Left ventricle myocardium inferior (tissue), 1 donor: ENCODE measurements at regions not wholly inside any gene's neighbourhood (a gene's known extent, or its start where the extent isn't known, plus 50 kb on each side); places are given as distances from the start of the nearest gene placed in this dataset.

ENCODE experiments used
- DNase-seq: peaks from one replicate; pipeline ENCODE4 v3.0.0-alpha.2; 2020
- H3K27ac ChIP-seq: fragments of 200-600 bp; replicated peaks from 2 replicates; pipeline ENCODE4 v1.8.0; 2021
- H3K27me3 ChIP-seq: fragments of 200-600 bp; 2 replicates; pipeline ENCODE4 v1.8.0; 2021; ENCODE audit warnings: low read depth
- H3K36me3 ChIP-seq: fragments of 200-600 bp; 2 replicates; pipeline ENCODE4 v1.8.0; 2021
- H3K4me1 ChIP-seq: fragments of 200-600 bp; 2 replicates; pipeline ENCODE4 v1.8.0; 2021
- H3K4me3 ChIP-seq: fragments of 200-600 bp; 2 replicates; pipeline ENCODE4 v1.8.0; 2021; ENCODE audit warnings: mild to moderate bottlenecking, moderate library complexity
- H3K9me3 ChIP-seq: fragments of 200-600 bp; replicated peaks from 2 replicates; pipeline ENCODE4 v1.8.0; 2021
- intact Hi-C: fragments of 100-400 bp; cut with micrococcal nuclease; formaldehyde crosslinking; loops from one replicate; pipeline ENCODE4 v1.11.0; 2022
- TF ChIP-seq, protein P1 (sequence below): fragments of 200-600 bp; IDR thresholded peaks from 2 replicates; pipeline ENCODE4 v1.8.0; 2021; ENCODE audit warnings: antibody characterized with exemption, mild to moderate bottlenecking, borderline replicate concordance
- donor health status: DM: no; HTN: yes; CAD: no; lungs with severe emphysema.

DNA sequence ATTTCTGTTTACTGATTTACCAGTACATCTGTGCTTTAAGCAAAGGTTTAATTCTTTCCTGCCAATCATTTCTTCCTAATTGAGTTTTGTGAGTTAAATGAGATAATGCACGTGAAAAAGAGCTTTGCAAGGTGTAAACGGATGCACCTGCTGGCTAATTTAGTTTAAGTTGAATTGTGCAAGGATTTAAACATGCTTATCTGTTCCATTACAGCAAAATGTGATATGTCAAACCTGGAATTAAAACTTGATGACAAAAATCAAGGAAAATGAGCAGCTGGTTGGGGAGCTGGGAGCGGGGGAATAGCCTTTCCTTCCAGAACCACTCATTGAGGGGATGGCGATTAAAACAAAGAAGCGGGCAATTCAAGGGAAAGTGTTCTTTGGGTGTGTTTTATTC is 155.0 kb upstream of the CTTNBP2 start:
- no peak overlapping the region for H3K4me3 ChIP-seq
- no peaks in the 10 kb centered on the region for H3K9me3 ChIP-seq
- H3K36me3 ChIP-seq: no peaks in the 10 kb centered on the region
- intact Hi-C loops: no loop called here
- TF ChIP-seq, protein P1, sequence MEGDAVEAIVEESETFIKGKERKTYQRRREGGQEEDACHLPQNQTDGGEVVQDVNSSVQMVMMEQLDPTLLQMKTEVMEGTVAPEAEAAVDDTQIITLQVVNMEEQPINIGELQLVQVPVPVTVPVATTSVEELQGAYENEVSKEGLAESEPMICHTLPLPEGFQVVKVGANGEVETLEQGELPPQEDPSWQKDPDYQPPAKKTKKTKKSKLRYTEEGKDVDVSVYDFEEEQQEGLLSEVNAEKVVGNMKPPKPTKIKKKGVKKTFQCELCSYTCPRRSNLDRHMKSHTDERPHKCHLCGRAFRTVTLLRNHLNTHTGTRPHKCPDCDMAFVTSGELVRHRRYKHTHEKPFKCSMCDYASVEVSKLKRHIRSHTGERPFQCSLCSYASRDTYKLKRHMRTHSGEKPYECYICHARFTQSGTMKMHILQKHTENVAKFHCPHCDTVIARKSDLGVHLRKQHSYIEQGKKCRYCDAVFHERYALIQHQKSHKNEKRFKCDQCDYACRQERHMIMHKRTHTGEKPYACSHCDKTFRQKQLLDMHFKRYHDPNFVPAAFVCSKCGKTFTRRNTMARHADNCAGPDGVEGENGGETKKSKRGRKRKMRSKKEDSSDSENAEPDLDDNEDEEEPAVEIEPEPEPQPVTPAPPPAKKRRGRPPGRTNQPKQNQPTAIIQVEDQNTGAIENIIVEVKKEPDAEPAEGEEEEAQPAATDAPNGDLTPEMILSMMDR: no peak
- H3K27ac ChIP-seq: no peak overlapping the region
- H3K4me1 ChIP-seq: no peaks in the 10 kb centered on the region
- no peaks in the 10 kb centered on the region for H3K27me3 ChIP-seq
- DNase-seq: no peak

DNA sequence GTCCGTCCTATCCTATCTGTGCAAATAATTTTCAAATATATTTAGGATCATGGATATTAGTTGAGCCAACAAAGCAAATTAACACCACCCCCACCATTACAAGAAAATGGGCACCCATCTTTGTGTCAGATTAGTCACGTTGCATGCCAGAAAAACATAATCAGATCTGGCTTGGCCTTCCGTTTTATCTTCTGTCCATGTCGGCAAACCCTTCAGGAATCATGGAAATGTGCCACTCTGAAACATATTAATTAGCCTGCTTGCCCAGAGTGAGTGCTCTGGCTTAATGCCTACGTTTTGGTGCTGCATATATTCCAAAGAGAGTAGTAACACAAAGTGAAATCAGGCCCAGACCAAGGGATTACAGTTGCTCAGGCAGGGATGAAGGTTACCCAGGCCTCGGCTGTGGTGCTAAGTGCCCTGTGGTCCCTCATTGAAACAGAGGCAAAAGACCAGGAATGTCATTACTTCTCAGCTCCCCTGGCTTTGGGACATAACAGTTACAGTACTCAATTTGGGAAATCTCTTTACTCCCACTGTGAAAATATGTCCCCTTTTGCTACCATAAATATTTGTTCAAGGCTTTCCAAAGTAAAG is 154.0 kb upstream of the LSM8 start:
- H3K36me3 ChIP-seq: no peaks in the 10 kb centered on the region
- TF ChIP-seq, protein P1: no peak
- H3K27me3 ChIP-seq: peaks cover 5% of the 10 kb centered on the region
- H3K27ac ChIP-seq: no peak overlapping the region
- no peak overlapping the region for H3K4me3 ChIP-seq
- no peaks in the 10 kb centered on the region for H3K4me1 ChIP-seq
- intact Hi-C loops: no loop called here
- DNase-seq: no peak
- no peaks in the 10 kb centered on the region for H3K9me3 ChIP-seq

DNA sequence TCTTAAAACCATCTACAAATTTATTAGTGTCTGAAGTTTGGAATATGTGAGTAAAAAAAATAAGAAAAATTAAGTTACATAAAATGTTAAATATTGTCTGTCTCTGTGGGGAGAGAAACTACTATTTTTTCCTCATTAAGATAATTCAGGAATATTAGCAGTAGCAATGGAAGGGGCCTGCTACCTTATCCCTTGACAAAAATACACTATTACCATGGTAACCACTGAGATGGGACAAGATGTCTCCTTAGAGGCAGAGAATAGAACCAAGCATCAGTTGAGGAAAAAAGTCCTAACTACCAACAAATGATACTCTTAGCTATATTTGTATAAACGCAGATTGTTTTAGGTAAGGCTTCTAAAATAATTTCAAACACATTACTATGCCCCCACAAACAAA is 150.7 kb upstream of the LSM8 start:
- no peak for DNase-seq
- H3K4me3 ChIP-seq: no peak overlapping the region
- TF ChIP-seq, protein P1: no peak
- H3K27ac ChIP-seq: no peak overlapping the region
- H3K27me3 ChIP-seq: peaks cover 9% of the 10 kb centered on the region
- no peaks in the 10 kb centered on the region for H3K4me1 ChIP-seq
- H3K36me3 ChIP-seq: no peaks in the 10 kb centered on the region
- no peaks in the 10 kb centered on the region for H3K9me3 ChIP-seq
- intact Hi-C loops: no loop called here

DNA sequence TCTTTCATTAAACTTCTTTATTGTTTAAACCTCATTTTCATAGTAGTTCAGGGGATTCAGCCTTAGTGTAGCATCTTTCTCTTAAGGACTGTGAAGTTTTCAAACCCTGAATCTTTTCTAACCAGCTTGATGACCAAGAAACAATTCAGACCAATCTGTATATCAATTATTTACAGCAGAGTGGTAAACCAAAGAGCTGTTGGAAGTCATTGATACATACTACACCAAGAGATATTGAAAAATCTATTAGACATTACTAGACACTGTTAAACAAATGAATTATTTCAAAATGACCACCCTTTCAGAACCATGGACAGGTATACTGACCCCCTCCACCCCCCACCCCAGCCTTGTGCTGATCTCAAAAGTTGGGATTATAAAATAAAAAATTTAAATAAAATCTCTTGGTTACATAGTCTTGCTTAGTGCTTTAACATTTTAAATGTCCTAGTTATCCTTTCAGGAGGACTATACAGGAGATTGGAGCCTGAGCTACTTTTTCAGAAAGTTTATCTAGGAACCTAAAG is 143.9 kb upstream of the LSM8 start:
- intact Hi-C loops: no loop called here
- H3K27me3 ChIP-seq: peaks cover 2% of the 10 kb centered on the region
- no peaks in the 10 kb centered on the region for H3K4me1 ChIP-seq
- H3K4me3 ChIP-seq: no peak overlapping the region
- TF ChIP-seq, protein P1: no peak
- DNase-seq: no peak
- no peak overlapping the region for H3K27ac ChIP-seq
- no peaks in the 10 kb centered on the region for H3K36me3 ChIP-seq
- no peaks in the 10 kb centered on the region for H3K9me3 ChIP-seq

DNA sequence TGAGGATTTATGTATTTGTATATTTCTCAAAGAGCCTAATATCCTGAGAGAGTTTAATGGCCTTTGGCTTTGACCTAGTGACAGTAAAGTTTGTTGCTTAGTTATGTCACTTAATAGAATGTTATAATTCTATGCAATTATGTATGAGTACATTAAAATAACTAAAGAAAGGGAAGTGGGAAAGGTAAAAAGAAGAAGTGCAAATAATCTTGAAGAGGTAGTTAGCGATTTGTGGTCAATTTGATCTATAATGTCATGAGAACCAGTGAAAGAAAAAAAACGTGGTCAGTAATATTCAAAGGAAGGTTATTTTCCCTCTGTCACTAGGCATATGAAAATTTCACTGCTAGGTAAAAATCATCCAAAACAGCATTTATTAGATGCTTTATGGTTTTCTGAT is 143.4 kb upstream of the LSM8 start:
- DNase-seq: no peak
- H3K4me3 ChIP-seq: no peak overlapping the region
- no peak overlapping the region for H3K27ac ChIP-seq
- no peaks in the 10 kb centered on the region for H3K4me1 ChIP-seq
- TF ChIP-seq, protein P1: no peak
- no peaks in the 10 kb centered on the region for H3K9me3 ChIP-seq
- no peaks in the 10 kb centered on the region for H3K27me3 ChIP-seq
- no peaks in the 10 kb centered on the region for H3K36me3 ChIP-seq
- intact Hi-C loops: no loop called here
